K562 (cell line): ENCODE measurements at regions not wholly inside any gene's neighbourhood (a gene's known extent, or its start where the extent isn't known, plus 50 kb on each side); places are given as distances from the start of the nearest gene placed in this dataset.

Experiments
- ATAC-seq: fragments of 200-7000 bp; cut with Tn5 transposase; 3 replicates; pipeline ENCODE4 v1.9.1; 2020; ENCODE audit warnings: moderate library complexity
- BruUV-seq: library from RNA; stranded (reverse); fragments of 400-500 nt; replicated peaks from 2 replicates; lab custom pipeline; 2021; lab: Mats Ljungman, UMichigan
- CTCF ChIA-PET: fragments of 300-600 bp; formaldehyde crosslinking; extraction: SDS; loops from one replicate; lab custom pipeline; 2021; ENCODE audit warnings: low intra/inter-chr PET ratio; lab: Yijun Ruan, JAX
- POLR2A ChIA-PET: fragments of 300-600, 350-650 bp; sonication (Branson Sonifier 250); formaldehyde crosslinking; extraction: SDS; loops from one replicate; lab custom pipeline; 2021; ENCODE audit warnings: antibody characterized with exemption, inconsistent platforms; lab: Yijun Ruan, JAX
- DNase-seq, 4 experiments: peaks; one replicate each; pipeline versions ENCODE4 v3.0.0 to v3.0.0-alpha.2; 2011 to 2018; ENCODE audit warnings: low spot score in 3 of 4, mixed read lengths in 3 of 4; ENCODE audit errors: extremely low read depth in 1 of 4
- FAIRE-seq: peaks from 2 replicates; lab custom pipeline; 2011; peaks lifted over from hg19 to GRCh38; lab: Jason Lieb, UNC
- H2AFZ ChIP-seq: 2 replicates; pipeline ENCODE4 v1.6.0; 2011; ENCODE audit warnings: low read depth, low read length, control low read depth, inconsistent platforms
- H3K27ac ChIP-seq: fragments of 200-600 bp; 3 replicates; pipeline ENCODE4 v1.8.0; 2011; ENCODE audit warnings: low read depth, mild to moderate bottlenecking, control low read depth, inconsistent platforms, low read length, moderate library complexity, mixed read lengths; ENCODE audit errors: extremely low read depth
- H3K27me3 ChIP-seq, 2 experiments: fragments of 300-600 bp in 1 of 2; 2 replicates in 1 of 2; 3 replicates in 1 of 2; pipeline versions ENCODE4 v1.6.0 to v1.8.0; 2011; ENCODE audit warnings: inconsistent platforms in 2 of 2, low read length in 2 of 2, mild to moderate bottlenecking in 1 of 2, mixed read lengths in 1 of 2, moderate library complexity in 1 of 2; ENCODE audit not compliant: control insufficient read depth in 2 of 2, insufficient read depth in 2 of 2
- H3K36me3 ChIP-seq: fragments of 300-600 bp; 3 replicates; pipeline ENCODE4 v1.8.0; 2011; ENCODE audit warnings: mild to moderate bottlenecking, low read length, inconsistent platforms; ENCODE audit not compliant: control insufficient read depth, insufficient read depth
- H3K4me1 ChIP-seq, 2 experiments: fragments of 200-600 bp in 1 of 2; replicated peaks in 1 of 2; 2 replicates in 1 of 2; 3 replicates in 1 of 2; pipeline versions ENCODE4 v1.5.1 to v1.8.0; 2011; ENCODE audit warnings: inconsistent platforms in 2 of 2, low read length in 2 of 2, mild to moderate bottlenecking in 1 of 2, mixed read lengths in 1 of 2, moderate library complexity in 1 of 2; ENCODE audit not compliant: control insufficient read depth in 2 of 2, insufficient read depth in 2 of 2
- H3K4me2 ChIP-seq: 2 replicates; pipeline ENCODE4 v1.6.1; 2011; ENCODE audit warnings: low read length, control low read depth, inconsistent platforms, mixed read lengths; ENCODE audit not compliant: insufficient read depth
- H3K4me3 ChIP-seq: fragments of 200-600 bp; sonication (generic), shearing (Covaris generic); 2 replicates; pipeline ENCODE4 v1.5.1; 2016; ENCODE audit warnings: control low read depth, inconsistent platforms
- H3K79me2 ChIP-seq: fragments of 200-600 bp; 3 replicates; pipeline ENCODE4 v1.8.0; 2011; ENCODE audit warnings: low read length, inconsistent platforms; ENCODE audit not compliant: control insufficient read depth, insufficient read depth
- H3K9ac ChIP-seq, 2 experiments: 2 replicates each; pipeline versions ENCODE4 v1.6.0 to v1.6.1; 2011; ENCODE audit warnings: low read depth in 2 of 2, low read length in 2 of 2, control low read depth in 1 of 2, inconsistent platforms in 1 of 2, mild to moderate bottlenecking in 1 of 2, mixed read lengths in 1 of 2; ENCODE audit not compliant: insufficient read depth in 1 of 2
- H3K9me1 ChIP-seq: one replicate; pipeline ENCODE4 v1.6.0; 2011; ENCODE audit warnings: inconsistent platforms, mild to moderate bottlenecking, low read length, moderate library complexity; ENCODE audit not compliant: control insufficient read depth, insufficient read depth
- H3K9me3 ChIP-seq: replicated peaks from 2 replicates; pipeline ENCODE4 v1.5.1; 2011; ENCODE audit warnings: low read depth, low read length, inconsistent platforms; ENCODE audit not compliant: control insufficient read depth, insufficient read depth
- H4K20me1 ChIP-seq: replicated peaks from 2 replicates; pipeline ENCODE4 v1.6.1; 2011; ENCODE audit warnings: low read length, inconsistent platforms, mixed read lengths; ENCODE audit not compliant: control insufficient read depth, insufficient read depth
- CHD1 ChIP-seq: fragments of 200-600 bp; sonication (generic); IDR thresholded peaks from one replicate; pipeline ENCODE4 v1.6.1; 2012; ENCODE audit warnings: mild to moderate bottlenecking, moderate library complexity, low read length, inconsistent platforms
- DNMT1 ChIP-seq: fragments of 450-650 bp; IDR thresholded peaks from 2 replicates; pipeline ENCODE4 v1.6.1; 2016; ENCODE audit warnings: antibody characterized with exemption, mild to moderate bottlenecking
- ETS1 ChIP-seq: conservative IDR thresholded peaks from 2 replicates; pipeline ENCODE4 v1.6.1; 2011; ENCODE audit warnings: low read depth, mild to moderate bottlenecking, low read length; ENCODE audit not compliant: control insufficient read depth
- MAFF ChIP-seq: IDR thresholded peaks from 2 replicates; pipeline ENCODE4 v1.6.1; 2012; ENCODE audit warnings: low read length, improper control_type of control experiment
- NELFE ChIP-seq: IDR thresholded peaks from 2 replicates; pipeline ENCODE4 v1.6.1; 2011; ENCODE audit warnings: mild to moderate bottlenecking; ENCODE audit not compliant: insufficient read depth, insufficient read length
- NKRF ChIP-seq: fragments of 450-650 bp; IDR thresholded peaks from 2 replicates; pipeline ENCODE4 v1.6.1; 2016; ENCODE audit warnings: borderline replicate concordance
- PRMT5 ChIP-seq: sonication (generic); formaldehyde crosslinking; IDR thresholded peaks from 2 replicates; pipeline ENCODE4 v1.5.0; 2020; ENCODE audit warnings: missing genetic modification reagents
- RAD21 ChIP-seq, 2 experiments: fragments of 250-450 bp in 1 of 2; fragments of 450-650 bp in 1 of 2; sonication (Bioruptor Pico) in 1 of 2; formaldehyde crosslinking in 1 of 2; IDR thresholded peaks in 1 of 2; conservative IDR thresholded peaks in 1 of 2; 2 replicates each; pipeline versions ENCODE4 v1.4.0 to v1.8.0; 2020 to 2022; ENCODE audit warnings: mild to moderate bottlenecking in 2 of 2, moderate library complexity in 1 of 2
- RHOXF2B ChIP-seq: fragments of 250-450 bp; sonication (Bioruptor Pico); conservative IDR thresholded peaks from 2 replicates; pipeline ENCODE4 v1.5.1; 2021
- SETDB1 ChIP-seq: IDR thresholded peaks from one replicate; pipeline ENCODE4 v1.6.1; 2012; ENCODE audit warnings: low read length, control low read depth, inconsistent platforms
- SMARCA4 ChIP-seq: fragments of 450-650 bp; IDR thresholded peaks from 2 replicates; pipeline ENCODE4 v1.6.1; 2016
- TFAM ChIP-seq: fragments of 250-450 bp; sonication (Bioruptor Pico); conservative IDR thresholded peaks from 2 replicates; pipeline ENCODE4 v1.5.0; 2021; ENCODE audit warnings: mild to moderate bottlenecking, moderate library complexity
- ZC3H8 ChIP-seq: fragments of 450-650 bp; IDR thresholded peaks from 2 replicates; pipeline ENCODE4 v1.6.1; 2017
- ZNF436 ChIP-seq: fragments of 250-450, 450-650 bp; sonication (Bioruptor Pico); formaldehyde crosslinking; IDR thresholded peaks from 2 replicates; pipeline ENCODE4 v1.7.0; 2020; ENCODE audit warnings: mild to moderate bottlenecking
- WGBS: fragments of 100-300 bp; shearing (Covaris generic); methylation state at CpG from one replicate; pipeline ENCODE4 v1.1.6; 2016; ENCODE audit warnings: low coverage, mixed read lengths; ENCODE audit not compliant: insufficient coverage; ENCODE audit errors: missing lambda C conversion rate; 5-methylcytosine and 5-hydroxymethylcytosine counted together
- in situ Hi-C: fragments of 300-500 bp; cut with MboI; formaldehyde crosslinking; loops from 4 replicates; pipeline ENCODE4 v1.15.0; 2018; ENCODE audit warnings: inconsistent platforms, mixed read lengths
- intact Hi-C: fragments of 100-400 bp; cut with micrococcal nuclease; formaldehyde crosslinking; loops from 2 replicates; pipeline ENCODE4 v1.14.2; 2022

- CTCF ChIA-PET, result no interaction called here
- H3K9me3 ChIP-seq, result 0 out of 2 replicates have a peak, but pooled peaks cover 3% of the 10 kb centered on the region
- no peaks in the 10 kb centered on the region for H3K36me3 ChIP-seq
- no peak for ATAC-seq
- no peak overlapping the region for H3K4me2 ChIP-seq
- no peak overlapping the region for H3K9ac ChIP-seq
- in situ Hi-C loops, result no loop called here
- no peak for DNase-seq
- POLR2A ChIA-PET, result no interaction called here
- no peak overlapping the region for H3K4me3 ChIP-seq
- no peaks in the 10 kb centered on the region for H4K20me1 ChIP-seq
- no peaks in the 10 kb centered on the region for H3K9me1 ChIP-seq
- BruUV-seq, result no TSS peak
- no peaks in the 10 kb centered on the region for H3K4me1 ChIP-seq
- TF ChIP-seq SETDB1, result no peak
- TF ChIP-seq NKRF, result no peak
- no peak for TF ChIP-seq CHD1
- no peak for TF ChIP-seq ETS1
- TF ChIP-seq DNMT1, result no peak
- TF ChIP-seq SMARCA4, result no peak
- TF ChIP-seq MAFF, result no peak
- TF ChIP-seq PRMT5 (CRISPR knock-in tag), result no peak
- TF ChIP-seq RHOXF2B, result no peak
- no peak for TF ChIP-seq NELFE
- TF ChIP-seq ZC3H8, result no peak
- no peak for TF ChIP-seq RAD21 (CRISPR knock-in tag; conservative IDR thresholded peaks at IDR 0.05 in 1 of 2, IDR thresholded peaks at IDR 0.05 in 1 of 2)
- no peak for TF ChIP-seq ZNF436 (CRISPR knock-in tag)
- TF ChIP-seq TFAM (CRISPR knock-in tag), result no peak
- intact Hi-C loops, result no loop called here
- H3K27me3 ChIP-seq, result no peaks in the 10 kb centered on the region
- H2AFZ ChIP-seq, result no peak overlapping the region
- no peaks in the 10 kb centered on the region for H3K79me2 ChIP-seq
- WGBS, result 0% methylated on average over 2 of the region's 2 CpGs
- FAIRE-seq, result no peak
- H3K27ac ChIP-seq, result no peak overlapping the region
Measured at GRCh38 chr7:46753662-46754061, 828.2 kb downstream of the TNS3 start.
